ENCODE measurements at regions not wholly inside any gene's neighbourhood (a gene's known extent, or its start where the extent isn't known, plus 50 kb on each side); places are given as distances from the start of the nearest gene placed in this dataset.

DNA sequence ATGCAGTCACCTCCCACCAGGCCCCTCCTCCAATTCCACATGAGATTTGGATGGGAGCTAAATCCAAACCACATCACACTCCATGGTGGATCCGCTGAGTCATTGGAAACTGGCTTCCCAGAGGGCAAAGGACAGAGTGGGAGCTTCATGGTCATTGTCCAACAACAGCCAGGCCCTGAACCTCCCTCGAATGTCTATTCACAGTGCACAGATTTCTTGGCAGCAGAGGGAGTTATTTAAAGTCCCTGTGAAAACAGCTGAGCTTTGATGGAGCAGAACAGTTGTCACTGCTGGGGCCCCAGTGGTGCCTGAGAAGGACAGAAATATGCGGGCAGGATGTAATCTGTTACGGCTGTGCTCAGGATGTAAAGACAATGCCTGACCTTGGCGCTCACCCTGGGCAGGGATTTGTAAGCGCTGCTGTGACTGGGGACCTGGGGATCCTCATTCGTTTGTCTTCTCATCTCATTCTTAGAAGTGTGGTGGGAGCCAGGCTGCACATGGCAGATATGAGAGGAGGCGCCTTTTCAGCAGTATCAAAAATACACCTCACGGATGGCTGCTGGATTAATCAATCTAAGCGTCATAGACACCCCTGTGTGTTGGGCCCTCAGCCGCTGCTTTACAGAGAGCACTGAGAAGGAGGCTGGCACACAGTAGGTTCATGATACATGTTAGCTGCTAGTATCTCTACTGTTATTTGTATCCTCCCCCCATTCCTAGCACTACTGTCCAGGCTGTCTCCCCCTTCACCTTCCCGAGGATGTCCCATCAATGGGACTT is 439.4 kb downstream of the PTPRU start:
- TF ChIP-seq ZC3H10 (CRISPR knock-in tag; IDR thresholded peaks at IDR 0.05) (no peak), OSR1 (CRISPR knock-in tag; IDR thresholded peaks at IDR 0.05) (no peak), CSDC2 (CRISPR knock-in tag; IDR thresholded peaks at IDR 0.05) (no peak)
- TF ChIP-seq, protein P1, sequence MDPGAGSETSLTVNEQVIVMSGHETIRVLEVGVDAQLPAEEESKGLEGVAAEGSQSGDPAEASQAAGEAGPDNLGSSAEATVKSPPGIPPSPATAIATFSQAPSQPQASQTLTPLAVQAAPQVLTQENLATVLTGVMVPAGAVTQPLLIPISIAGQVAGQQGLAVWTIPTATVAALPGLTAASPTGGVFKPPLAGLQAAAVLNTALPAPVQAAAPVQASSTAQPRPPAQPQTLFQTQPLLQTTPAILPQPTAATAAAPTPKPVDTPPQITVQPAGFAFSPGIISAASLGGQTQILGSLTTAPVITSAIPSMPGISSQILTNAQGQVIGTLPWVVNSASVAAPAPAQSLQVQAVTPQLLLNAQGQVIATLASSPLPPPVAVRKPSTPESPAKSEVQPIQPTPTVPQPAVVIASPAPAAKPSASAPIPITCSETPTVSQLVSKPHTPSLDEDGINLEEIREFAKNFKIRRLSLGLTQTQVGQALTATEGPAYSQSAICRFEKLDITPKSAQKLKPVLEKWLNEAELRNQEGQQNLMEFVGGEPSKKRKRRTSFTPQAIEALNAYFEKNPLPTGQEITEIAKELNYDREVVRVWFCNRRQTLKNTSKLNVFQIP (CRISPR knock-in tag; IDR thresholded peaks at IDR 0.05; ENCODE audit: borderline replicate concordance, low read depth), result no peak
- ATAC-seq, result no peak

DNA sequence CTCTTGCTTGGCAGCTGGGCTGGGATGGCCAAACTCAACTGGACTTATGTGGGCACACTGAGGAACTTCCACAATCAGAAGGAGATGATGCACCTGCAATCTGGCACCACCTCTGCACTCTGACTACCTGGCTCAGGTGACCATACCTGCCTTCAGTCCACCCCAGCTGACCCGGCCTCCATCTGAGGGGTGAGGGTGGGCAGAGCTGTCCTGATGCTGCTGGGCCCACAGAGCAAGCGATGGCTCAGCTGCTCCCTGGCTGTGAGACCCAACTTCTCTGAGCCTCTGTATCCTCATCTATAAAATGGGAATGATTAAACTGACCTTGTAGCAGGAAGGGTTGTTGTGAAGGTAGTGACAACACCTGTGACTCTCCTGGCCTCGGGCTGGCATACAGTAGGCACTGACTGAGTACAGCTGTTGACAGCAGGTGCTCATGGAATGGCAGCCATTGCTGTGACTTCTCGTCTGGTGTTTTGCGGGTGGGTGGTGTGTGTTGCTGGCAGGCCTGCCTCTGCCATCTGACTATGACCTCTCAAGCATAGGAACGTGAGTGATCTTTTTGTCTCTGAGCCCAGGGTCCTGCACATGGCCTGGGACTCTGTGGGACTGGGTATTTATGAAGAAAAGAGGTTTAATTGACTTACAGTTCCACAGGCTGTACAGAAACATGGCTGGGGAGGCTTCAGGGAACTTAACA is 438.5 kb downstream of the PTPRU start:
- TF ChIP-seq OSR1 (CRISPR knock-in tag; IDR thresholded peaks at IDR 0.05) (no peak), ARNTL (CRISPR knock-in tag; IDR thresholded peaks at IDR 0.05; ENCODE audit: borderline replicate concordance, low read depth) (no peak), ZFP30 (CRISPR knock-in tag; IDR thresholded peaks at IDR 0.05) (no peak), TCF4 (CRISPR knock-in tag; IDR thresholded peaks at IDR 0.05; ENCODE audit: borderline replicate concordance) (no peak), GLIS3 (CRISPR knock-in tag; IDR thresholded peaks at IDR 0.05) (no peak), ISL1 (CRISPR knock-in tag; IDR thresholded peaks at IDR 0.05) (no peak), ZNF8 (CRISPR knock-in tag; IDR thresholded peaks at IDR 0.05) (no peak), RARB (CRISPR knock-in tag; IDR thresholded peaks at IDR 0.05) (no peak), ESRRG (CRISPR knock-in tag; IDR thresholded peaks at IDR 0.05) (no peak), ZC3H10 (CRISPR knock-in tag; IDR thresholded peaks at IDR 0.05) (no peak), ZFP3 (CRISPR knock-in tag; IDR thresholded peaks at IDR 0.05) (no peak), CSDC2 (CRISPR knock-in tag; IDR thresholded peaks at IDR 0.05) (no peak), SNAI2 (CRISPR knock-in tag; IDR thresholded peaks at IDR 0.05) (no peak)
- TF ChIP-seq, protein P2, sequence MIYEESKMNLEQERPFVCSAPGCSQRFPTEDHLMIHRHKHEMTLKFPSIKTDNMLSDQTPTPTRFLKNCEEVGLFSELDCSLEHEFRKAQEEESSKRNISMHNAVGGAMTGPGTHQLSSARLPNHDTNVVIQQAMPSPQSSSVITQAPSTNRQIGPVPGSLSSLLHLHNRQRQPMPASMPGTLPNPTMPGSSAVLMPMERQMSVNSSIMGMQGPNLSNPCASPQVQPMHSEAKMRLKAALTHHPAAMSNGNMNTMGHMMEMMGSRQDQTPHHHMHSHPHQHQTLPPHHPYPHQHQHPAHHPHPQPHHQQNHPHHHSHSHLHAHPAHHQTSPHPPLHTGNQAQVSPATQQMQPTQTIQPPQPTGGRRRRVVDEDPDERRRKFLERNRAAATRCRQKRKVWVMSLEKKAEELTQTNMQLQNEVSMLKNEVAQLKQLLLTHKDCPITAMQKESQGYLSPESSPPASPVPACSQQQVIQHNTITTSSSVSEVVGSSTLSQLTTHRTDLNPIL (CRISPR knock-in tag; IDR thresholded peaks at IDR 0.05; ENCODE audit: low read depth), result no peak
- TF ChIP-seq, protein P3, sequence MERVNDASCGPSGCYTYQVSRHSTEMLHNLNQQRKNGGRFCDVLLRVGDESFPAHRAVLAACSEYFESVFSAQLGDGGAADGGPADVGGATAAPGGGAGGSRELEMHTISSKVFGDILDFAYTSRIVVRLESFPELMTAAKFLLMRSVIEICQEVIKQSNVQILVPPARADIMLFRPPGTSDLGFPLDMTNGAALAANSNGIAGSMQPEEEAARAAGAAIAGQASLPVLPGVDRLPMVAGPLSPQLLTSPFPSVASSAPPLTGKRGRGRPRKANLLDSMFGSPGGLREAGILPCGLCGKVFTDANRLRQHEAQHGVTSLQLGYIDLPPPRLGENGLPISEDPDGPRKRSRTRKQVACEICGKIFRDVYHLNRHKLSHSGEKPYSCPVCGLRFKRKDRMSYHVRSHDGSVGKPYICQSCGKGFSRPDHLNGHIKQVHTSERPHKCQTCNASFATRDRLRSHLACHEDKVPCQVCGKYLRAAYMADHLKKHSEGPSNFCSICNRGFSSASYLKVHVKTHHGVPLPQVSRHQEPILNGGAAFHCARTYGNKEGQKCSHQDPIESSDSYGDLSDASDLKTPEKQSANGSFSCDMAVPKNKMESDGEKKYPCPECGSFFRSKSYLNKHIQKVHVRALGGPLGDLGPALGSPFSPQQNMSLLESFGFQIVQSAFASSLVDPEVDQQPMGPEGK (CRISPR knock-in tag; IDR thresholded peaks at IDR 0.05; ENCODE audit: borderline replicate concordance), result no peak
- TF ChIP-seq, protein P4, sequence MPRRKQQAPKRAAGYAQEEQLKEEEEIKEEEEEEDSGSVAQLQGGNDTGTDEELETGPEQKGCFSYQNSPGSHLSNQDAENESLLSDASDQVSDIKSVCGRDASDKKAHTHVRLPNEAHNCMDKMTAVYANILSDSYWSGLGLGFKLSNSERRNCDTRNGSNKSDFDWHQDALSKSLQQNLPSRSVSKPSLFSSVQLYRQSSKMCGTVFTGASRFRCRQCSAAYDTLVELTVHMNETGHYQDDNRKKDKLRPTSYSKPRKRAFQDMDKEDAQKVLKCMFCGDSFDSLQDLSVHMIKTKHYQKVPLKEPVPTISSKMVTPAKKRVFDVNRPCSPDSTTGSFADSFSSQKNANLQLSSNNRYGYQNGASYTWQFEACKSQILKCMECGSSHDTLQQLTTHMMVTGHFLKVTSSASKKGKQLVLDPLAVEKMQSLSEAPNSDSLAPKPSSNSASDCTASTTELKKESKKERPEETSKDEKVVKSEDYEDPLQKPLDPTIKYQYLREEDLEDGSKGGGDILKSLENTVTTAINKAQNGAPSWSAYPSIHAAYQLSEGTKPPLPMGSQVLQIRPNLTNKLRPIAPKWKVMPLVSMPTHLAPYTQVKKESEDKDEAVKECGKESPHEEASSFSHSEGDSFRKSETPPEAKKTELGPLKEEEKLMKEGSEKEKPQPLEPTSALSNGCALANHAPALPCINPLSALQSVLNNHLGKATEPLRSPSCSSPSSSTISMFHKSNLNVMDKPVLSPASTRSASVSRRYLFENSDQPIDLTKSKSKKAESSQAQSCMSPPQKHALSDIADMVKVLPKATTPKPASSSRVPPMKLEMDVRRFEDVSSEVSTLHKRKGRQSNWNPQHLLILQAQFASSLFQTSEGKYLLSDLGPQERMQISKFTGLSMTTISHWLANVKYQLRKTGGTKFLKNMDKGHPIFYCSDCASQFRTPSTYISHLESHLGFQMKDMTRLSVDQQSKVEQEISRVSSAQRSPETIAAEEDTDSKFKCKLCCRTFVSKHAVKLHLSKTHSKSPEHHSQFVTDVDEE (CRISPR knock-in tag; IDR thresholded peaks at IDR 0.05), result no peak
- TF ChIP-seq, protein P5, sequence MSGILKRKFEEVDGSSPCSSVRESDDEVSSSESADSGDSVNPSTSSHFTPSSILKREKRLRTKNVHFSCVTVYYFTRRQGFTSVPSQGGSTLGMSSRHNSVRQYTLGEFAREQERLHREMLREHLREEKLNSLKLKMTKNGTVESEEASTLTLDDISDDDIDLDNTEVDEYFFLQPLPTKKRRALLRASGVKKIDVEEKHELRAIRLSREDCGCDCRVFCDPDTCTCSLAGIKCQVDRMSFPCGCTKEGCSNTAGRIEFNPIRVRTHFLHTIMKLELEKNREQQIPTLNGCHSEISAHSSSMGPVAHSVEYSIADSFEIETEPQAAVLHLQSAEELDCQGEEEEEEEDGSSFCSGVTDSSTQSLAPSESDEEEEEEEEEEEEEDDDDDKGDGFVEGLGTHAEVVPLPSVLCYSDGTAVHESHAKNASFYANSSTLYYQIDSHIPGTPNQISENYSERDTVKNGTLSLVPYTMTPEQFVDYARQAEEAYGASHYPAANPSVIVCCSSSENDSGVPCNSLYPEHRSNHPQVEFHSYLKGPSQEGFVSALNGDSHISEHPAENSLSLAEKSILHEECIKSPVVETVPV (CRISPR knock-in tag; IDR thresholded peaks at IDR 0.05), result no peak
- TF ChIP-seq, protein P1 (CRISPR knock-in tag; IDR thresholded peaks at IDR 0.05; ENCODE audit: borderline replicate concordance, low read depth), result no peak
- no peak for ATAC-seq
